NCI-H345 (cell line): ENCODE measurements at regions not wholly inside any gene's neighbourhood (a gene's known extent, or its start where the extent isn't known, plus 50 kb on each side); places are given as distances from the start of the nearest gene placed in this dataset.

ENCODE experiments used
- DNase-seq: peaks from one replicate; lab custom pipeline; 2025; lab: John Stamatoyannopoulos, UW

DNA sequence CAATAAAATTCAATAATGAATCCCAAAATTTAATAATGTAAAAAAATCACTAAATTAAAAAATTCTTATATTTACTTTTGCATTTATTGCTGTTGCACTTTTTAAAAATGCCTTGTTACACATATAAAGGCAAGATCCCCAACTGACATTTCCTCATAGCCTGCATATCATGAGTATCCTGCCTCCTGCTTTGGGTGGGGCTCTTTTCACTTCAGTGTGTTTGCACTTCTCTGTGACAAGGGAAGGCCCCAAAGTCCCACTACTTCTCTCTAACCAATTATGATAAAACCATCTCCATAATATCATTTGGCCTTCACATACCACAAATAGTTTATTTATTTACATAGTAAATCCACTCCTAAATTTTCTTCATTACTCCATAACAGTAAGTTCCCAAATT, 446.1 kb upstream of the MARCKS start:
- no peak for DNase-seq

DNA sequence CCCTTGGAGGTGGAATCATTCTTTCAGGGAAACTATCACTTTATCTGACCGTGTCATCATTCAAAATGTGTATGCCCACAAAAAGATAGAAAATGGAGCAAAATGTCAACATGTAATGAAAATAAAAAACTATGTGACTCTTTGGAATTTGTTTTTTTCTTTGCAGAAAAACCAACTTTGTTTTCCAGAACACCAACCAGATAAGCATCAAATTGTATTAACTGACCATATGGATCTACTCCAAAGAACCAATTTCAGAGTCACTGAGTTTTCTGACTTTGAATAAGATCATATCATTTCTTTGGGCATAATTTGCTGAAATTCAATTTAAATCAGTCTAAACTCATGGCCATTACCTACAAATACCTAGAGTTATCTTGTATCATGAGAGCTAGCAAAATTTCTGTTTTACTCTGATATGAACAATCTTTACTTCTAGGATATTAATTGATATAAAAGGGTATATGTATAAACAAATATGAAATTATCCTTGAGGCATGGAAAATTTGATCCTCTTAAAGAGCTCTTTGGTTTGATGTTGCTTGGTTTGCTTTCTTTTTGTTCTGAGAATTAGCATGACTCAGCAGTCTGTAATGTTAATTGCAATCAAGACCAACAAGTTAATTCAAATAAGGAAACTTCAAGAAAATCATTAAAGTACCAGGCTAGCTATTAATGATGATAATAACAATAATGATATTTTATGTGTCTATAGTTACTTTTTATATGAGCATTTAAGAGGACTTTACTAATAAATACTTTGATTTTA, 444.4 kb upstream of the MARCKS start:
- no peak for DNase-seq

DNA sequence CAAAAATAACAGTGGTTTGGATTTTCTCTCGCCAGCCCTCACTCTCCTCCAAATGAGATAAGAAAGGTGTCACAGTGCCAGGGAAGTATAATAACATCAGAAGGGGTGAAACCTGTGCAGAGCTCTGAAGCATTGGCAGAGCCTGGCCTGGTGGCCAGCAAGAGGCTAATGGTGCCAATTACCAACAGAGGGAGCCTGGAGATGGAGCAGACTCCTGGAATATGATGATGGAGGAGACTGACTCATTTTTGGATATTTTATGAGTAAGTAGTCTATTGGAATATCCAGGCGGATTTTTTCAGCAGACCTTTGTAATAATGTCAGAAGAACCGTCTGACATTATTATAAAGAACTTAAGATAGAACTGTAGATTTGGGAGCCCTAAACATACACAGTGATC, 442.6 kb upstream of the MARCKS start:
- DNase-seq: peak; percentile 26

DNA sequence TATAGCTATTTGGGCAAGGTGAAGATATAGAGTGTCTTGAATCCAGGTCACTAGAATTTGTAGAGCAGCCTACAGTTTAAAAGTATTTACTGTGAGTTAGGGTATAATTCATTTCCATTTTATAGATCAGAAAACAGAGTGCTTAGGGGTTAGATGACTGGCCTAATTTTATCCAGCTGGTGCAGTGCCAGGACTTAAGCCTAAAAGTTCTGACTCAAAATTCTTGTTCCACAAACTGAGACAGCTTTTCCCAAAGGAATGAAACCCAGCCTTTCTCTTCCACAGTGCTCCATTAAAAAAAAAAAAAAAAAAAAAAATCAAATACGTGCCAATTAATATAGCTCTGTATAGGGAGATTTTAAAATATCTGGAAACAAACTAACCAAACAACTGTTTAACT, 441.0 kb upstream of the MARCKS start:
- no peak for DNase-seq

DNA sequence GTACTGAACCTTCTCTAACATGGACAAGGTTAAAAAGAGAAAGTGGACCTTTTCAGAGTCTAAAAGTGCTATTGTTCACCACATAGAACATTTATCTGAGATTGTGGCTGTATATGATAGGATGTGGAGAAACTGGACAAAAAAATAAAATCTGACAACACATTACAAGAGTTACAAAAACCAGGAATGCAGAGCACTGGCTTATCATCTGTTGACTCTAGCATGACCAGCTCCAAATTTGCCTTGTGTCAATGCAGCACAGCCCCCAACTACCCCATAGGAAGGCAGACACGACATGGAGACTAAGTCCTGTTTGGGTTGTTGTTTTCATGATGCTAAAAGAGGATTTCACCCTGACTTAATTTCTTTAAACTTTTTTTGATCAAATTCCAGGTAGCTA, 436.9 kb upstream of the MARCKS start:
- DNase-seq: no peak

DNA sequence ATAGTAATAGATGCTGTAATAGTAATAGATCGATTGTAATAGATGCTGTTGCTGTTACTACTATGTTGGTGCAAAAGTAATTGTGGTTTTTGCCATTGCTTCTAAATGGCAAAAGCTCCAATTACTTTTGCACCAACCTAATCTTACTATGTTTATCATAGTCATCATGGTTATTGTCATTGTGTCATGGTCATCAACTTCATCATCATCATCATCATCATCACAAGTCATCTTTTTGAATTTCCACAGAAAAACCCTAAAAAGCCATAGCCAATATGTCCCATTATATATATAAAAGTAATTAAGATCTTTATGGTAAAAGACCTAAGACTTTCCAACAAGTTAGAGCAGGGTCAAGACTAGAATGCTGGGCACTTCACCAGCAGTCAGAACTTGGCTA, 435.1 kb upstream of the MARCKS start:
- no peak for DNase-seq

DNA sequence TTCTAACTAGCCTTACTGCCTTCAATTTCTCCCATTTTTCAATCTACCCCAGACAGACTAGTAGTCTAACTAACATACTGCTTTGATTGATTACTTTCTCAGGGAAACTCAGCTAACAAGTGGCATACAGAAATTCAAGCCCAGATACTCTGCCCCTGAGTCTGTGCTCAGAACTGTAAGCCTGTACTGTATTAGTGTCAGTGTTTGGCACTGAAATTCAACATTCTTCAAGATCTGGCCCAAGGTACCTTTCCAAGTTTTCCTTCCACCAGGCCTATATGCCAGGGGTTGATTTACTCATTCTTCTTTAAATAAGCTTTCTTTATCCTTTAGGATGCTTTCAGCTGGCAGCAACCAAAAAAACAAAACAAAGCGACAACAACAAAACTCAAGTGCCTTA, 433.2 kb upstream of the MARCKS start:
- no peak for DNase-seq

DNA sequence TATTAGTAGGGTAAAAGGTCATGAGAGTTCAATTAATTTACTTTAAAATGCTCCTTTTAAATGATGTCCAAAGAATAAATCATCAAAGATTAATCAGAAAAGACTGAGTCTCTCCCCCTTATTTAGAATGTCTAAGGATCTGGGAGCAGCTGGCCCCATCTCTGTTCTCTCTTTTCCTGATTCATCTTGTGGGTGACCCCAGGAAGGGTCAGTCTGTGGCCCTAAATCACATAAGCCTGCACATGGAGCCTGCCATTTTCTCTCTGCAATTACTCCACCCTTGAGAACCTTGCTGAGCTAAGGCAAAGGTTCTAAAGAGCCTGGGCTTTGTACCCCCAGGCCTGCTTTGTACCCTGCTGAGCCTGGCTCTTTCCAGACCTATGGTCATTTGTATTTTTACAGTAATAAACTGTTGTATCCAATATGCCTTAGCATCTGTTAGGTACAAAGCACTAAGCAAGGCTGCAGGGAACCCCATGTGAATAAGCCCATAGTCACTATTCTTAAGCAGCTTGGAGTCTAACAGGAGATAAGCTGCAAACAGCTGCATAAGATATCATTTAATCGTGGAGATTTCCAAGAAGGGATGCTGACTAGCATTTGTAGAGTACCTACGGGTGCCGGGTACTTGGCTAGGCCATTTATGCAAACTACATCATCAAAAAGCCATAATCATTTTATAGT, 431.0 kb upstream of the MARCKS start:
- no peak for DNase-seq

DNA sequence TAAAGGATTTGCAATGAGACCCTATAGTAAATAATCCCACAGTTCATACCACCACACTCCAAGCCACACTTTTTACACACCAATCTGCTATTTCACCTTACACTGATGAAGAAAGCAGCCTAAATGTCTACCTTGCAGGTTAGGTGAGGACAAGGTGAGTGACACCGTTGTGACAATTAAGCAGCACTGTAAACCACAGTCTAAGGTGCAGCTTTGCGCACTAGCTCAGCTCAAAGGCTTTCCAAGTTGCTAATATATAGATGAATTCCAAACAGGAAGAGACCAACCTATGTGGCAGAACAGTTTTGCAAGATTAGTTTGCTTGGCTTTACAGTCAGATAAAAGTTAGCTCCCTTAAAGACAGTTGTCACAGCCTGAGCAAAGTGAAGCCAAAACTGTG, 429.5 kb upstream of the MARCKS start:
- no peak for DNase-seq

DNA sequence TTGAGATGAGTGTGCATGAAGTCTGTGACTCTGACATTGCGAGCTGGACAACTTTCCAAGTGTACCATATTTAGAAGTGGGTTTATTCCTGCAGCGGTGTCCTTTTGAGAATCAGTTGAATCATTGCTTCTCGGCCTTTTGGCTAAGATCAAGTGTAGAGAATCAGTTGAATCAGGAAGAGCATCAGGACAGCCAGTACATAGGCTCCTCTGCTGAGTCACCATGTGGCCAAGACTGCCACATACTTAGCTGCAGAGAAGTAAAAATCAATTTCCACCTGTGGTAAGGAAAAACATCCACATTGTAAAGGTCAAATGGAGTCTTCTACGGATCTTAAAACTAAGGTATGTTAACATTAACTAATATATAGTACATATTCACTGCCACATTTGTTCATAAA, 428.4 kb upstream of the MARCKS start:
- DNase-seq: no peak

DNA sequence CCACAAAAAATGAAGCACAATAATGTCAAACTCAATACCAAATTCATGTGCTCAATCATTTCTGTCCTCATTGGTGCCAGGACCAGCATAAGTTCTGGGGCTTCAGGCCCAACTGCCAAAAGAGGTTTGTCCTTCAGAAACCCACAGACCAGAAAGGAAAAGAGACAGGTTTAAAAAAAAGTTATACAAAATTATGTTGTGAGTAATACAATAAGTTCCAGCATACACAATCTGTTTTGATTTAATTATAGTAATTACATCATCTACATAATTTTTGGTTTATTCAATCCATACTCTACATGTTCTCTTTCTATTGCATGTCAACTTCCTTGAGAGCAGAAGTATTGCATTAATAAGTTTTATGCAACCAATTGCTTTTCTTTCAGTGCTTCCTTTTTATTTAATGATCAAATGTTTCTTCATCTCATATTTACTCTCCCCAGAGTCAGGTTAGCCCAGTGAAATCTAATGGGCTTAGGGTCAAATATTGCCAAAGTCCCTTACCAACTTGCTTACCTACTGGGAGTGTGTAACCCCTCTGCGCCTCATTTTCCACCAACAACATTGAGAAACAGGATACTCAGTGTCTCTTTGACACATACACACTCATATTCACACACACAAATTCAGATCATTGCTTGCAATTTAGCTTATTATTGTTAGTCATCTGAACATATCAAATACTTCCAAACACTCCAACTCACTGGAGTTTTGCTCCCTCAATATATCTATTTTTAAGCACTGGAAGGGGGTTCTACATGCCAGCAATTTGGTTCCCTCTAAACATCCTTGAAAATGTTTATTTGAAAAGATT, 424.4 kb upstream of the MARCKS start:
- DNase-seq: no peak

DNA sequence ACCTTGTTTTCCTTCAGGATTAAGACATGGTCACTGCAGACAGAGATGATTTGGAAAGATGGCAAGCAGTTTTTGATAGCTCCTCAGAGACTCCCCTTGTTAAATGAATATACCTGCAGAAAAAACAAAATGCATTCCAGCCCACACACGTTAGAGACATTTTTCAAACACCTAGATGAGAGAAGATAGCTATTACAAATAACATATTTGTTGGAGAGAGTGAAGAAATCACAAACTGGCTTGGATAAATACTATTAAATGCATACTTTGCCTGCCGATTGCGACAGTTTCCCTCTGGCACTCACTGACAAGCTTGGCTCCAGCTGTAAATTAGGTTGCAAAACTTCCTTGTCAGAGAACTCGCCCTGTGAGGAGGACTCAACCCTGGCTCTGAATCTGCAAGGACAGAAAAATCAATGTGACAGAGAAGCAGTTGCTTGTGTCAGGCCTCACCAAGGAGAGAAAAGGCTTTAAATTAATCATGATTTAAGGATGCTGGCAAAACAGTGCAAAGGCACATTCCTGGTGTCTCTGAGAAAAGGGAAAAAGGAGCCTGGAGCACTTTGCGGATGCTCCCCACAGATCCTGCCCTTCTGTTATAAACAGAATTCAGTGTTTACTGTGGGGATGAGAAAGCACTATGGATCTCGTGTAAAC, 423.7 kb upstream of the MARCKS start:
- no peak for DNase-seq

DNA sequence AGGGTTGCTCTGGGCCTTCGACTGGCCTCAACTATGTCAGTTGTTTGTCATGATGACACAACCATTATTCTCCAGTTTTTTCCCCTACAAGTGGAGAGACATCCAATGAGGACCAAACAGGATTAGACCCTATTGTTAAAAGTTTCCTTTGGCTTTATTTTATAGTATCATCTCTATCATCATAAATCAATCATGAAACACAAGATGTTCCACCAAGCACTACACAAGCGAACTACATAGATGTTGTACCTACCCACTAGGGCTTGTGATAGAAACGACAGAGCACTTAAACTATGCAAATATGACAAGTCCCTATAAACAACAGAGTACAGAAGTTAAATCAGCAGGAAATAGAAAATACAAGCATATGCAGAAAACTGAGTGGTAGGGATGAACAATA, 422.5 kb upstream of the MARCKS start:
- DNase-seq: no peak

DNA sequence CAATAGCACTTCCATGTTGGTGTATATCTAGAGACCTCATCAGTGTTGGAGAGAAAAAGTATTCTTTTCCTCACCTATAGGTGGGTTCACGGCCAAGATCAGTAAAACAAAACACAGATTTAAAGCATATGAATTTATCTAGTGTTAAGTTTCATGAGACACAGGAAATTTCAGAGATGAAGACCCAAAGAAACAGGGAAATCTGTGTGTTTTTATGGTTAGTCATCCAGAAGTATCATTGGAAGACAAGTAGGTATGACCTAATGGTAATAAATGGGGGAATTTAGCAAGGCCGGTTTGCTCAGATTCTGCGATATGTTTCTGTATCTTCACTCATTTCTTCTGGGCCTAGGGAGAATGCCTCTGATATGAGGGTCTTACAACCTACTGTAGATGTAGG, 419.6 kb upstream of the MARCKS start:
- DNase-seq: no peak

DNA sequence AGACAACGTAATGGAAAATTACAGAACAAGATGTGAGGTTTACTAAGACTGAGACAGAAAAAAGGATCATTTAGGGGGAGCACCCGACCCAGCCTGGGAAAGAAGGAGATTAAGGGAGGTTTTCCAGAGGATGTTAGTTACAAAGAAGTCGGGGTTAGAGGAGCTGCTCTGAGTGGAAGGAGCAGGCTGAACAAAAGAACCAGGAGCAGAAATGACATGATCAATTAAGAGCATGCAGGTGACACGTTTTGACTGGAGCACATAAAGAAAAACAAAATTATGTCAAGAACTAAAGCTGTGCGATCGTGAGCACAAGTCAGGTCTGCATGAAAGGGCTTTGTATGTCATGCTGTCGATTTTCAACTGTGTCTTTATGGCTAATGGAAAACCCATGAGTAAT, 417.3 kb upstream of the MARCKS start:
- no peak for DNase-seq

DNA sequence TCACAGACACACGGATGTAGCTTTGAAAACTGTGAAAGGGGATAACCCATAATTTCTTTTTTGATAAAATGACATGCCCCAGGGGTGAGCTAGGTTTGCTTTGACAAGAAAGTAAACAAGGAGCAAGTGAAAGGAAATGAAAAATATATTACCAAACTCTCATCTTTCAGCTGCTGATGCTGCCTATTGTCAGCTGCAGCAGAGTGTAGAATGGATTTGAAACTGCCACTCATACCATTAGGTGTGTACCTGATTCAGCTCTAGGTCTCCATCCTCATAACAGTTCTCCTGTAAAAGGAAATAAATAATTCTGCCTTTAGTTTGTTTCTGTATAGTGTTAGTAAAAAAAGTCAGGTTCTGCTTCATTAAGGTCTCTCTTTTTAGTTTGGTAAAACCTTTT, 415.1 kb upstream of the MARCKS start:
- DNase-seq: peak; percentile 64

DNA sequence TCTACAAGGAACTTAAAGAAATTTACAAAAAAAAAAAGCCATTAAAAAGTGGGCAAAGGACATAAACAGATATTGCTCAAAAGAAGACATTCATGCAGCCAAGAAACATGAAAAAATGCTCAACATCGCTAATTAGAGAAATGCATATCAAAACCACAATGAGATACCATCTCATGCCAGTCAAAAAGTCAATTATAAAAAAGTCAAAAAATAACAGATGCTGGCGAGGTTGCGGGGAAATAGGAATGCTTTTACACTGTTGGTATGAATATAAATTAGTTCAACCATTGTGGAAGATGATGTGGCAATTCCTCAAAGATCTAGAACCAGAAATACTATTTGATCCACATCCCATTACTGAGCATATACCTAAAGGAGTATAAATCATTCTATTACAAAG, 411.9 kb upstream of the MARCKS start:
- DNase-seq: no peak

DNA sequence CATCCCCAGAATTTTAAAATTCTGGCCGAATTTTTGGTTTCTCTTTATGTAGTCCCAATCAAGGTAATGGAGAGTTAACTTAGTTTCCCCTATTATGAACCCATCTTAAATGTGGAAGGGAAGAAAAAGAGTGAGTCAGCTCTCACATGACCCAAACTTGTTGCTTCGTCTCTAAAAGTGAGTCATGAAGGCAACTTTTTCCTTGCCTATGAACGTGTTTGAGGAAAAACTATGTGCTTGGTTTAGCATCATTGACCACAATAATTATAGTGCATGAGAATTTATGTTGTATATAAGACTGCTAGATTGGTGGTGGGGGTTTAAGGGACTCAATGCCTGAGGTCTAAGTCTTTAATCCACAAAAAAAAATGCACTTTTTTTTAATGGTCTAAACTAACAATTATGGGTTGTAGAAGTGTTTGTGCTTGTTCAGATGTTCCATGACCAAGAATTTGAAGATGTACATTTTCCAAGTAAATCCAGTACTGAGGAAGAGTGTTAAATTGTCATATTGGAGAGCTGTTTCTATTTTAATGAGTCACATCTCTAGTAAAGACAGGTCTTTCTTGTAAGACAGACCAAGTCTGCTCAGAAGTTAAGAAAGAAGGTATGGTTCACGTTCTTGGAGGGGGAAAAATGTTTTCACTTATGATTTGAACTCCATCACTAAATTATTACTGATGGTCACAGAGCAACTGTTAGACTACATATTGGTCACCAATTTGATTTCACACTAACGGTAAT, 409.9 kb upstream of the MARCKS start:
- no peak for DNase-seq

DNA sequence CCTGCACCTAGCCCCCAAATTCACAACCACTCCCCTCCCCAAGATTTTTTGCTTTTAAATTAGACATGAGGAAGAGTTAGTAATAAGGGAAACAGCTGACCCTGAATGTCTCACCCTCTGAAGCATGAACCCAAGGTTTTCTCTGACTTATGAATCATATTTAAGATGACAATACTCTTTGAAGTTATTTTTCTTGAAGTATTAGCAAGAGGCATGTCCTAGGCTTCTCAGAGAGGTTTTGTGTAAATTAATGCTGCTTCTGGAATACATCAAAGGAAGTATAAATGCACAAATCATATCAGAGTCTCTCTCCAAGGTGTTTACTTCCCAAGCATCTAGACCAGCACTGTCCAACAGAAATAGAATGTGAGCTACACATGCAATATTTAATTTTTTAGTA, 408.1 kb upstream of the MARCKS start:
- DNase-seq: no peak

DNA sequence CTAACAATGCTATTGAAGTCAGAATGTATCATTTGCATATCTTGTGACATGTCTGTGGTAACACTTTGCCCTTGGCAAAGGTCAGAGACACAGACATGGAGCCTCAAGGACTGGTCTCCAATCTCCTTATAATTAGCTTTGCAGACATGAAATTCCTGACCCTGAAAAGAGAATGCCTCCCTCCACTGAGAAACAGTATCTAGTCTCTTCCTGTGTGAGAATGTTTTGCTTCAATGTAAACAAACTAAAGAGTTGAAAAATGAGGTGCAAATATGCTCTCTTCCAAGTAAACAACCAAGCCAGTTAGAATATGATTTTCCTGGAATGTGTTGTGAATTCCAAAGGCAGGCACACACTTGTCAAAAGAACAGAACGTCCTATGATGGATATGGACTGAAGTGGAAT, 407.1 kb upstream of the MARCKS start:
- no peak for DNase-seq

DNA sequence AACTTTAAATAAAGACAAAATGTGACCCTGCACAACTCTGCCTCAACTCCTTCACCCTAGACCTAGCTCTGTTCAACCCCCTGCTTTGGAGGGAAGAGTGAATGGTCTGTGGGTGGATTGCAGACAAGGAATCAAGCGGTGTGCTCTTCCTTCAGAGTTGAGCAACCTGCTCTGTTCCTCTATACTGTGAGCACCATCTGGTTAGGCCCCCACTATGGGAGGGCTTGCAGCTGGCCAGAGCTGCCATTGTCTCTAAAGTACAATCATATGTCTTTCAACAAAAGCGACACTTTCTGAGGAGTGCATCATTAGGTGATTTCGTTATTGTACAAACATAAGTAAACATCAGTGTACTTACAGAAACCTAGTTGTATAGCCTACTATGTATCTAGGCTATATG, 406.1 kb upstream of the MARCKS start:
- peak; percentile 88 for DNase-seq

DNA sequence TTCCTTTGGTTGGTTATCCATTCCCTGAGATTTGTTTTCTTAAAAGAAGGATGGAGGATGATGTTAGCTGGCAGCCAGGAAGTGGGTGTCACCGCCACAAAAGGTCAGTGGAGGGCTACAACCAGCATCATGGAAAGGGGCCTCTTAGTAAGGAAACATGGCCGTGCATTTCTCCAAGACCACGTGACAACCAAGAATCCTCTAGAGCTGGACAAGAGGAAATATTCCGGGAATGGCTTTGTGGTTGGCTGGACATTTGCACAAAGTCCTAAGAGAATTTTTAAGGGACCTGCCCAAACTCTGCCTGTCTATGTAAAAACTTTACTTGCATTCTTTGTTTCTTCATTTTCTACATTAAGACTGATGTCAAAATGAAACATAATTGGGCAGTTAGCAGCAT, 399.9 kb upstream of the MARCKS start:
- no peak for DNase-seq
